A673 (cell line): ENCODE measurements at regions not wholly inside any gene's neighbourhood (a gene's known extent, or its start where the extent isn't known, plus 50 kb on each side); places are given as distances from the start of the nearest gene placed in this dataset.

Source experiments
- CTCF ChIP-seq: fragments of 300-800, 200-600 bp; sonication (generic); conservative IDR thresholded peaks from 2 replicates; pipeline ENCODE4 v1.5.1; 2017; ENCODE audit warnings: low read depth, mild to moderate bottlenecking, antibody characterized with exemption, low read length, moderate library complexity, mixed read lengths
- EZH2 ChIP-seq: fragments of 200-600 bp; sonication (generic); IDR thresholded peaks from 2 replicates; pipeline ENCODE4 v1.6.1; 2017; ENCODE audit warnings: borderline replicate concordance, low read depth, mild to moderate bottlenecking, mixed read lengths, antibody characterized with exemption, low read length; ENCODE audit not compliant: poor library complexity, severe bottlenecking

DNA sequence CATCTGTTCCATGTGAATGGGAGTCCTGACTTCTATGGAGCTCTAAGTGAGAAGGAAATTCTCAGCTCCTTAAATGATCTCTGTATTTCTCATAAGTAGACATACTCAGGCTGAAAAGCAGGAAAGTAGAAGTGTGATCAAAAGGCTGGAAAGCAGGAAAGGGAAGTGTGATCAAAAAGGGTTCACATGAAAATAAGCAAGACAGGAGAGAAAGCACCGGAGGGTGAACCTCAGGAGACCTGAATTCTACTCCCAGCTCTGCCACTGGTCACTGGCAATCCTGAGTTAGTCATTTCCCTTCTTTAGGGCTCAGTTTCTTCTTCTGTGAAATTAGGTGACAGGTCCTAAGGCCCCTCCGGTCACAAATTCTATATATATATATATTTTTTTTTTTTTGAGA lies 55.5 kb upstream of the TRERF1 start:
- TF ChIP-seq EZH2 (no peak), CTCF (no peak)
